A549 (cell line): ENCODE measurements at regions not wholly inside any gene's neighbourhood (a gene's known extent, or its start where the extent isn't known, plus 50 kb on each side); places are given as distances from the start of the nearest gene placed in this dataset.

Experiments used
- ATAC-seq, 2 experiments: fragments of 200-7000 bp in 1 of 2; fragments of >200 bp in 1 of 2; cut with Nextera tagmentation in 1 of 2; cut with Tn5 transposase in 1 of 2; 3 replicates each; pipeline versions ENCODE4 v1.8.0 to v1.9.1; 2018 to 2020; ENCODE audit warnings: mild to moderate bottlenecking in 1 of 2, moderate library complexity in 1 of 2
- CTCF ChIA-PET: fragments of 300-600 bp; sonication (Branson Sonifier 250); formaldehyde crosslinking; extraction: SDS; loops from one replicate; lab custom pipeline; 2021; ENCODE audit warnings: antibody characterized with exemption, inconsistent platforms; lab: Yijun Ruan, JAX
- POLR2A ChIA-PET: fragments of 350-600 bp; formaldehyde crosslinking; extraction: SDS; loops from one replicate; lab custom pipeline; 2021; ENCODE audit warnings: antibody characterized with exemption, inconsistent platforms; lab: Yijun Ruan, JAX
- DNase-seq, 2 experiments: peaks; one replicate each; pipeline versions ENCODE4 v3.0.0 to v3.0.0-alpha.2; 2011 to 2016; ENCODE audit warnings: low read depth in 1 of 2, low spot score in 1 of 2
- FAIRE-seq: peaks from 2 replicates; lab custom pipeline; 2011; peaks lifted over from hg19 to GRCh38; lab: Jason Lieb, UNC
- H3K27ac ChIP-seq, 2 experiments: fragments of >200 bp; sonication (Bioruptor Twin); formaldehyde crosslinking; 3 replicates each; pipeline ENCODE4 v1.5.1; 2016 to 2017
- H3K4me1 ChIP-seq: fragments of >200 bp; sonication (Bioruptor Twin); formaldehyde crosslinking; 3 replicates; pipeline ENCODE4 v1.6.1; 2016
- H3K4me2 ChIP-seq: fragments of >200 bp; sonication (Bioruptor Twin); formaldehyde crosslinking; 3 replicates; pipeline ENCODE4 v1.6.1; 2016
- H3K4me3 ChIP-seq: fragments of >200 bp; sonication (Bioruptor Twin); formaldehyde crosslinking; 3 replicates; pipeline ENCODE4 v1.5.1; 2016
- H3K9me3 ChIP-seq: fragments of >200 bp; sonication (Bioruptor Twin); formaldehyde crosslinking; 3 replicates; pipeline ENCODE4 v1.6.1; 2016
- BHLHE40 ChIP-seq: IDR thresholded peaks from 2 replicates; pipeline ENCODE4 v1.6.1; 2012; ENCODE audit warnings: low read depth, low read length, inconsistent platforms
- CBX2 ChIP-seq: fragments of 200-600 bp; sonication (generic); IDR thresholded peaks from 2 replicates; pipeline ENCODE4 v1.6.1; 2016; ENCODE audit warnings: low read depth, mild to moderate bottlenecking, borderline replicate concordance
- CBX8 ChIP-seq: fragments of 200-600 bp; sonication (generic); IDR thresholded peaks from 2 replicates; pipeline ENCODE4 v1.6.1; 2016
- CEBPB ChIP-seq, 2 experiments: fragments of >200 bp in 1 of 2; sonication (Bioruptor Twin) in 1 of 2; formaldehyde crosslinking in 1 of 2; IDR thresholded peaks; 2 replicates each; pipeline ENCODE4 v1.6.1; 2012 to 2016
- EHMT2 ChIP-seq: fragments of 200-600 bp; sonication (generic); IDR thresholded peaks from 2 replicates; pipeline ENCODE4 v1.6.1; 2016; ENCODE audit warnings: antibody characterized with exemption, low read depth, mild to moderate bottlenecking, moderate library complexity
- ELK1 ChIP-seq: fragments of 150-350 bp; IDR thresholded peaks from 2 replicates; pipeline ENCODE4 v1.6.1; 2014; ENCODE audit warnings: low read depth, mild to moderate bottlenecking, low read length
- EP300 ChIP-seq, 2 experiments: fragments of >200 bp; sonication (Bioruptor Twin); formaldehyde crosslinking; IDR thresholded peaks; 2 replicates in 1 of 2; 3 replicates in 1 of 2; pipeline ENCODE4 v1.6.1; 2016 to 2017
- ESRRA ChIP-seq: fragments of 150-350 bp; IDR thresholded peaks from 2 replicates; pipeline ENCODE4 v1.6.1; 2014; ENCODE audit warnings: mild to moderate bottlenecking, low read length, borderline replicate concordance
- FOXS1 ChIP-seq: fragments of 250-450 bp; sonication (Bioruptor Pico); IDR thresholded peaks from 2 replicates; pipeline ENCODE4 v1.5.0; 2020; ENCODE audit warnings: mild to moderate bottlenecking, moderate library complexity
- HDAC2 ChIP-seq: fragments of 200-600 bp; sonication (generic); IDR thresholded peaks from 2 replicates; pipeline ENCODE4 v1.6.1; 2016
- HOXA7 ChIP-seq: fragments of 250-450 bp; sonication (Bioruptor Pico); IDR thresholded peaks from 2 replicates; pipeline ENCODE4 v1.5.0; 2020; ENCODE audit warnings: mild to moderate bottlenecking, moderate library complexity
- HOXB13 ChIP-seq: fragments of 250-450 bp; sonication (Bioruptor Pico); IDR thresholded peaks from 2 replicates; pipeline ENCODE4 v1.5.0; 2020; ENCODE audit warnings: low read depth, mild to moderate bottlenecking, moderate library complexity
- HOXB5 ChIP-seq: fragments of 250-450 bp; sonication (Bioruptor Pico); IDR thresholded peaks from 2 replicates; pipeline ENCODE4 v1.5.0; 2020; ENCODE audit warnings: mild to moderate bottlenecking, moderate library complexity
- JUNB ChIP-seq: fragments of >200 bp; sonication (Bioruptor Twin); formaldehyde crosslinking; IDR thresholded peaks from 2 replicates; pipeline ENCODE4 v1.6.1; 2016
- KDM5A ChIP-seq: fragments of 200-600 bp; sonication (generic); IDR thresholded peaks from 2 replicates; pipeline ENCODE4 v1.6.1; 2016; ENCODE audit warnings: antibody characterized with exemption, mild to moderate bottlenecking
- MAX ChIP-seq: IDR thresholded peaks from 2 replicates; pipeline ENCODE4 v1.6.1; 2012
- MYC ChIP-seq: IDR thresholded peaks from 2 replicates; pipeline ENCODE4 v1.6.1; 2012; ENCODE audit warnings: mild to moderate bottlenecking, inconsistent platforms, low read length, improper control_type of control experiment, borderline replicate concordance
- PHF8 ChIP-seq: fragments of 200-600 bp; sonication (generic); IDR thresholded peaks from 2 replicates; pipeline ENCODE4 v1.6.1; 2016; ENCODE audit warnings: low read depth, mild to moderate bottlenecking, antibody characterized with exemption, moderate library complexity, borderline replicate concordance
- RARB ChIP-seq: fragments of 250-450 bp; sonication (Bioruptor Pico); IDR thresholded peaks from 2 replicates; pipeline ENCODE4 v1.8.0; 2021; ENCODE audit warnings: mild to moderate bottlenecking, moderate library complexity
- RCOR1 ChIP-seq: fragments of 150-350 bp; IDR thresholded peaks from 2 replicates; pipeline ENCODE4 v1.6.1; 2014; ENCODE audit warnings: antibody characterized with exemption, low read length, low read depth
- TP53 ChIP-seq: fragments of 250-450 bp; sonication (Bioruptor Pico); IDR thresholded peaks from 2 replicates; pipeline ENCODE4 v1.5.0; 2021; ENCODE audit warnings: mild to moderate bottlenecking, moderate library complexity
- ZC3H11A ChIP-seq: fragments of 450-650 bp; IDR thresholded peaks from 2 replicates; pipeline ENCODE4 v1.6.1; 2014; ENCODE audit warnings: antibody characterized with exemption, mild to moderate bottlenecking
- ZFP36 ChIP-seq: fragments of 450-650 bp; IDR thresholded peaks from 2 replicates; pipeline ENCODE4 v1.6.1; 2014; ENCODE audit warnings: borderline replicate concordance; ENCODE audit not compliant: partially characterized antibody
- ZNF302 ChIP-seq: fragments of 250-450 bp; sonication (Bioruptor Pico); IDR thresholded peaks from 2 replicates; pipeline ENCODE4 v1.9.0; 2021; ENCODE audit warnings: inconsistent platforms, mild to moderate bottlenecking, moderate library complexity
- WGBS: methylation state at CpG from one replicate; pipeline ENCODE4 v1.1.6; 2017; ENCODE audit errors: missing lambda C conversion rate; 5-methylcytosine and 5-hydroxymethylcytosine counted together
- TF ChIP-seq, protein P1 (sequence below): IDR thresholded peaks from 2 replicates; pipeline ENCODE4 v1.6.1; 2012; ENCODE audit warnings: low read depth, borderline replicate concordance
- TF ChIP-seq, protein P2 (sequence below): fragments of >200 bp; sonication (Bioruptor Twin); formaldehyde crosslinking; IDR thresholded peaks from 2 replicates; pipeline ENCODE4 v1.6.1; 2016

DNA sequence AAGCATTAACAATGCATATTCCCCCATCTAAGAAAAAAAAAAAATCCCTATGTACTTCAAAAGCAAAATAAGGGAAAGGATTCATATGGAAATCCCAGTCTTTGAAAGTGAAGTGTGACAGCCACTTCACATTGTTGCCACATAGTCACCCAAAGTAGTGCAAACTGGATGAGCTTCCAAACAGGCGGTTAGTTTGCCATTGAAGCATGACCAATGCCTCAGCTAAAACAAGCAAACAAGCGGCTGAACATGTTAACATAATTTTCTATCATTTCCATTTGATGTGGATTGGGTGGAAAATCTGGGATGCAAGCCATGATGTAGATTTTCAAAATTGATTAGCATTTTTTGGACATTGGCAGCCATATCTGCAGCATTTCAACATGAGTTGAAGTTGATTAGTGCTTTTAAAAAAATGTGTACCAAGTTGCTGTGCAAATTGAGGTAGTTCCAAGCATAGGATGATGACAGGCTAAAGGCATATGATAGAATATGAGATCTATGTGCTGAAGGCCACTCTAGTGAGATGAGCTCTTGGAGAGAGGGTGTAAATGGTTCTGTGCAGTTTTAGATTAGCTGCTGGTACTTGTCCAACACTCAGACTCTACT is 405.2 kb downstream of the NR2F2 start:
- no peak for DNase-seq
- CTCF ChIA-PET, result no interaction called here
- H3K4me1 ChIP-seq, result no peaks in the 10 kb centered on the region
- TF ChIP-seq ZNF302, result no peak
- POLR2A ChIA-PET, result no interaction called here
- 3% methylated on average over 2 of the region's 2 CpGs for WGBS
- no peak for ATAC-seq
- H3K4me3 ChIP-seq, result no peak overlapping the region
- H3K4me2 ChIP-seq, result no peak overlapping the region
- no peak for FAIRE-seq
- H3K27ac ChIP-seq, result no peak overlapping the region
- no peaks in the 10 kb centered on the region for H3K9me3 ChIP-seq

DNA sequence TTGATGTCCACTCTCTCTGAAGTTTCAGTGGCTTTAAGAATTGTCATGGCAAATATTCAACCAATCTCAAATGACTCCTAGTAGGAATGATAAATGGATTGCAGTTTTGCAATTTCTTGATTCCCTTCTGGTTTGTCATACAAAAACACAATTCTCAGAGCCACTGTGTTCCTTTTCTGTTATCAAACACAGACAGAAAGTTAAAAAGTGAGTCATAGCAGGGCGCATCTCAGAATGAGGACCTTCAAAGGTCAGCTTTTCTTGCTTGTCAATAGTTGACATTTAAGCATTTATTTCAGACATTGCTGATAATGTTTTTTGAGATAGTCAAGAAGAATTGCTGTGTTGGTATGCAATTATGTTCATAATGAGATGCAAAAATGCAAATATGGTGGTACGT is 405.9 kb downstream of the NR2F2 start:
- TF ChIP-seq KDM5A (no peak), CBX2 (no peak), HOXB5 (CRISPR knock-in tag) (no peak), EHMT2 (no peak), CBX8 (no peak), HOXA7 (no peak), ESRRA (no peak)
- TF ChIP-seq, protein P1, sequence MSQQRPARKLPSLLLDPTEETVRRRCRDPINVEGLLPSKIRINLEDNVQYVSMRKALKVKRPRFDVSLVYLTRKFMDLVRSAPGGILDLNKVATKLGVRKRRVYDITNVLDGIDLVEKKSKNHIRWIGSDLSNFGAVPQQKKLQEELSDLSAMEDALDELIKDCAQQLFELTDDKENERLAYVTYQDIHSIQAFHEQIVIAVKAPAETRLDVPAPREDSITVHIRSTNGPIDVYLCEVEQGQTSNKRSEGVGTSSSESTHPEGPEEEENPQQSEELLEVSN, result no peak
- WGBS, result 4% methylated on average over 2 of the region's 2 CpGs
- H3K4me1 ChIP-seq, result no peaks in the 10 kb centered on the region
- POLR2A ChIA-PET, result no interaction called here
- H3K4me3 ChIP-seq, result no peak overlapping the region
- FAIRE-seq (no peak), ATAC-seq (no peak), DNase-seq (no peak)
- no peak overlapping the region for H3K4me2 ChIP-seq
- no peak overlapping the region for H3K27ac ChIP-seq
- CTCF ChIA-PET, result no interaction called here
- no peaks in the 10 kb centered on the region for H3K9me3 ChIP-seq

DNA sequence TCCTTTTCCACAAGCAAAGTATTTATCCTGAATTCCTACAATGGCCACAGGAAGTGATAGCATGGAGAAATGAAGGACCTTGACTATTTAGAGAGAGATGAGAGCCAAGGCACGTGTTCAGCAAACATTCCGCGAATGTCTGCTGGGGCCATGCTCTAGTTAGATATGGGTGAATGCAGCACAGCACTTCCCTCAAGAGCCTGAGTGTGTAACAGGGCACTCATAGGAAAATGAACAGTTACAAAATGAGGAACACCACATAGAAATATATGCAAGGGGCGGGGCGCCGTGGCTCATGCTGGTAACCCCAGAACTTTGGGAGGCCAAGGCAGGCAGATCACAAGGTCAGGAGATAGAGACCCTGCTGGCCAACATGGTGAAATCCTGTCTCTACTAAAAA is 406.9 kb downstream of the NR2F2 start:
- CTCF ChIA-PET, result no interaction called here
- DNase-seq, result no peak
- TF ChIP-seq ELK1 (no peak), FOXS1 (no peak), MYC (no peak), PHF8 (no peak), MAX (no peak), HDAC2 (no peak), CBX2 (no peak), RCOR1 (no peak), ZC3H11A (no peak), CEBPB (IDR thresholded peaks at IDR 0.05) (no peak), ZFP36 (no peak), JUNB (no peak), HOXB13 (CRISPR knock-in tag) (no peak), EP300 (IDR thresholded peaks at IDR 0.05) (no peak), HOXA7 (no peak), BHLHE40 (no peak), TP53 (no peak), RARB (no peak)
- TF ChIP-seq, protein P2, sequence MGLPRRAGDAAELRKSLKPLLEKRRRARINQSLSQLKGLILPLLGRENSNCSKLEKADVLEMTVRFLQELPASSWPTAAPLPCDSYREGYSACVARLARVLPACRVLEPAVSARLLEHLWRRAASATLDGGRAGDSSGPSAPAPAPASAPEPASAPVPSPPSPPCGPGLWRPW, result no peak
- TF ChIP-seq, all 56 proteins: peak for 0
- H3K4me3 ChIP-seq, result no peak overlapping the region
- no peaks in the 10 kb centered on the region for H3K4me1 ChIP-seq
- H3K9me3 ChIP-seq, result no peaks in the 10 kb centered on the region
- POLR2A ChIA-PET, result no interaction called here
- FAIRE-seq (no peak), ATAC-seq (no peak)
- H3K4me2 ChIP-seq, result no peak overlapping the region
- WGBS, result 18% methylated on average over 6 of the region's 6 CpGs
- H3K27ac ChIP-seq, result no peak overlapping the region
